Body of pancreas (tissue), 4 donors: ENCODE measurements at regions not wholly inside any gene's neighbourhood (a gene's known extent, or its start where the extent isn't known, plus 50 kb on each side); places are given as distances from the start of the nearest gene placed in this dataset.

Experiments used
- CTCF ChIP-seq, 7 experiments: fragments of 450-650 bp in 4 of 7; fragments of 200-600 bp in 3 of 7; sonication (generic) in 3 of 7; IDR thresholded peaks; one replicate each; pipeline ENCODE4 v1.5.1; 2016 to 2019; ENCODE audit warnings: antibody characterized with exemption in 7 of 7
- POLR2A ChIP-seq, 3 donors: fragments of 450-650 bp; IDR thresholded peaks; one replicate each; pipeline ENCODE4 v1.6.1; 2016; ENCODE audit warnings: antibody characterized with exemption in 3 of 3, mild to moderate bottlenecking in 2 of 3

DNA sequence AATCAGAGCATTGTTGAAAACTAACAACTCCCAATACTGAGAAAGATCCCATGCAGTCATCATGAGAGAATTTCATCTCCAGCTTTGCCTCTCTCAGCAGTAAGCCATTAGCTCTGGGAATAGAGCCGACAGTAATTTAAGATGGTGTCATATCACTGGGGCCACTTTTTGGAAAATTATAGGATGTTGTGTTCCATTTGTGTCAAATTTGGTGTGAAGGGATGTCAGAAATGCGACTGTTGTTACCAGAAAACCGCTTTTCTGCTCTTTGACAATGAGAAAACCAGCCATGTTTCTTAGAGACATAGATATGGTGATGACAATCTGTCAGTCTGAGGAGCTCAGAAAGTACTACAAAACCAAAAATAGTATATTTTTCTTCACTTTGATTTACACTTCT, 106.3 kb upstream of the KHDRBS2 start:
- TF ChIP-seq CTCF (IDR thresholded peaks at IDR 0.05): no peak
- no peak for TF ChIP-seq POLR2A (IDR thresholded peaks at IDR 0.05)
